Kidney glomerular epithelial cell (primary cell): ENCODE measurements at regions not wholly inside any gene's neighbourhood (a gene's known extent, or its start where the extent isn't known, plus 50 kb on each side); places are given as distances from the start of the nearest gene placed in this dataset.
A peak's percentile ranks its signal among the peaks of the same experiment; 100 is the strongest.
"Not testable (repeated sequence)": the region's sequence is repeated elsewhere in the genome, so short reads cannot be mapped to it uniquely, and the experiment has no call there.

Experiments
- DNase-seq: peaks from one replicate; lab custom pipeline; 2025; lab: John Stamatoyannopoulos, UW

DNA sequence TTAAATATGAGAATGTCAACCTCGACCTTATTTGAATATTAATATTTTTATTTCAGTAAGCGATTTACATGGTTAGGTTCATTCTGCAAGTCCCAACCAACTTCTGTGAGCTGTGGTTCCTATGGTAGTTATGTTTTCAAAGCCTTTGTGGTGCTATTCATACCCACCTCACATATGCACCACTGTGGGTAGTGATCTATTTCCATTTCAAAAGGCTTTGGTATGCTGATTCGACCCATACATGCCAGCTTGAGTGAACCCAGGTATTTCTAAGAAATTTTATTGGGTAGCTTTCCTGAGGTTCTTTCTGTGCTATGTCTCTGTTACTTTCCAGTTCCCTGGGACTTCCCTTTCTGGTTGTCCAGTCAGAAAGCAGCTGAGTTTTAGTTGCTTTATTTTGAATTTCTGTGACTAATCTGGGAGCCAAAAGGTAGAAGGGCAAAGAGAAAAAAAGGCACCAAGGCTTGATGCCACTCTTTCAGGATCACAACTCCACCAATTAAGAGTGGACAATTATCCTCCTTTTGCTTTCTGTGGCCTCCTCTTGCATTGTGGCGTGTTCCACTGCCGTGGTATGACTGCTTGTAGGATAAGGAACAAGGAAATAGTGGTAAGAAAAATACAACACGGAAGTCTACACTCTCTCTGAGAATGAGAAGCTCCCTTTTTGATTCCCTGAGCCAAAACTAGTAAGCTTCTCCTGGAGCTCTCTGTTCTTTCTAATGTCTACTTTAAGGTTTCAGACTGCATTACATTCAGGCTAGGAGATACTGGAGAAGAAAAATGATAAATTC is 729.1 kb downstream of the NOVA1 start:
- no peak for DNase-seq

GRCh38 chr14:25861406-25861805 is 736.4 kb downstream of the NOVA1 start:
- no peak for DNase-seq

GRCh38 chr14:25848601-25849000 is 749.2 kb downstream of the NOVA1 start:
- peak; percentile 4 for DNase-seq

- DNase-seq, result no peak
These were observed 751.6 kb downstream of the NOVA1 start for GRCh38 chr14:25846246-25846645.

DNA sequence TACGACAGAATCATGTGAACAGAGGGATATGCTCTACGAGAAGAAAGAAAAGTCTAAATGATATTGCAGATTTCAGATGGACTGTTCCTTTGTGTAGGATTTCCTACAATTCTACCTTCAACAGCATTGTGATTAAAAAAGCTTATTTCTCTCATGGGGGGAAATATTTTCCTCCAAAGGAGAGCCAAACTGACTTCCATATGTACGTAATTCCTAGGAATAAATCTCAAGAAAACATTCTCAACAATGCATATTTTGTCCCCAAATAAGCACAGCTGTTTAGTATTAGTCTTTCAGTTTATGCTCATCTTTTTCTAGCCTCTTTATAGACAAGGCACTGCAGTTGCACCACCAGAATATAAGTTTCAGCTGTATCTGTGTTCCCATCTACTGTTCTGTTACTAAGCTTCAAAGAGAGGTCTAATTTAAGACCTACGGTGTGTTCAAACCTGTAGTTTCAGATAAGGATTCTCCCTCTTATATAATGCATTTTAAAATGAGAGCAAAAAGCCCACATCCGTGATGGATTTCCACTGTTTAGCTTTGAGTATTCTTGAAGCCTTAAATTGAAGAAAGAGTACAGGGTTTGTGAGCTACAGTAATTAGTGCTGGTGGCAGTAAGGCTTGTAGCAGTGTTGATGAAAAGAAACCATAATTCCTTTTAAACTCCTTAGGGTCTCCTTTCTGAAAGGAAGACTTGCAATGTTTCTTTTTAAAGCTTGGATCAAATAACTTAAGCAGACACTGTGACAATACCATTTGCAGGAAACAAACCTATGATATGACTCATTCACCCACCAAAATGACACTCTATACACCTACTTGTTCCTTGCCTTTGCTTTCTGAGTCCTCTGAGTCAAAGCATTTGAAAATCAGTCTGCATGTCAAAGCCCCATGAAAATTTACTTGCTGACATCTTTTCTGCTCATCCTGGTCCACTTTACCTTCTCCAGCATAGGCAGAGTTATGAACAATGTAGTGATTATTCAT is 754.1 kb downstream of the NOVA1 start:
- DNase-seq, result no peak

DNA sequence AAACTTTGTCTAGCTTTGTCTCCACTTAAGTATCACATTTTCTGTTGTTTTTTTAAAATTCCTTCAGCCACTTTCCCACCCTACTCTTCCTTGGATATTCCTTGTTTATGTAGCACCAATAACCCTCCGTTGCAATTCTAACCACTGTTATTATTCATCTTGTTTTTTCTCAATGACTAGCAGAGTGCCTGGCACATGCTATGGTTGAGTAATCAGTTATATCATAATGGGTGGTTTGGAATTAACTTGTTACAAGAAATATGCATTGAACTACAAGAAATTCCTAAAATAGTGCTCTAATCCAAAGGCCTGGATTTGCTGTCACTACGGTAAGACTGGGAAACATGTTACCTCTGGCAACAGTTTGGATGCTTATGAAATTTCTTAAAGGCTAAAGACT is 756.6 kb downstream of the NOVA1 start:
- DNase-seq, result no peak

DNA sequence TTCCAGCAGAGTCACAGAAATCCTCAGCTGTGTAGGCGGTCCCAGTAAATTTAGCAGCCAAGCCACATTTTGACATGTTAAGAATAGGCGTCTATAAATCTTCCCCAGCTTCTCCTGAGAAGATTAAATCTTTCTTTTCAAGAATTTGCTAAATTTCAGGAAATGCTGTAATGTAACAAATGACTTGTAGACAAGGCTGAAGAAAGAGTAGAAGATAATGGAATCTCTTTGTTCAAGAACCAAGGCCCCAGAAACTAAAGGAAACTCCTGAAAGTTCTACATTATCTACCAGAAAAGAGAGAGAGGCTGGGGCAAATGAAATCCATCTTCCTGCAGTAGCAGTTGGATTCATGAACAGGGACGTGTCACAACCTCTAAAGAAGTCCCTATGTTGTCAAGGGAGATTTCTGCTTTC is 760.3 kb downstream of the NOVA1 start:
- no peak for DNase-seq

DNA sequence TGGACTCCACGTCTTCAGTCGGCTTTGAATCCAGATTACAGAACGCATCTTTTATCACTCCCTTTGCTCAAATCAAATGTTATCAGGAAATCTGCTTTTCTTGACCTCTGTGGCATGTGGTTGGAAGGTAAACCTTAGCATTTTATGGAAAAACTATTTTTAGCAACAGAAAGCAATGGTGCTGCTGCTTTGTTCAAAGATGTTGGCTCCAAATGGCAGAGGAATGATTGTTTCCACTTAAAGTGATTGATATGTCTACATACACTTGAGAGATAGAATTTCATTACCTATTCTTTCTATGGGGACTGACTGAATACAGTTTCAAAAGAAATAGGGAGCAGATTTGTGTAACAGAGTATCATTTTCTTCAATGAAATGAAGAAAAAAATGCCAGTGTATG is 761.2 kb downstream of the NOVA1 start:
- DNase-seq, result no peak

DNA sequence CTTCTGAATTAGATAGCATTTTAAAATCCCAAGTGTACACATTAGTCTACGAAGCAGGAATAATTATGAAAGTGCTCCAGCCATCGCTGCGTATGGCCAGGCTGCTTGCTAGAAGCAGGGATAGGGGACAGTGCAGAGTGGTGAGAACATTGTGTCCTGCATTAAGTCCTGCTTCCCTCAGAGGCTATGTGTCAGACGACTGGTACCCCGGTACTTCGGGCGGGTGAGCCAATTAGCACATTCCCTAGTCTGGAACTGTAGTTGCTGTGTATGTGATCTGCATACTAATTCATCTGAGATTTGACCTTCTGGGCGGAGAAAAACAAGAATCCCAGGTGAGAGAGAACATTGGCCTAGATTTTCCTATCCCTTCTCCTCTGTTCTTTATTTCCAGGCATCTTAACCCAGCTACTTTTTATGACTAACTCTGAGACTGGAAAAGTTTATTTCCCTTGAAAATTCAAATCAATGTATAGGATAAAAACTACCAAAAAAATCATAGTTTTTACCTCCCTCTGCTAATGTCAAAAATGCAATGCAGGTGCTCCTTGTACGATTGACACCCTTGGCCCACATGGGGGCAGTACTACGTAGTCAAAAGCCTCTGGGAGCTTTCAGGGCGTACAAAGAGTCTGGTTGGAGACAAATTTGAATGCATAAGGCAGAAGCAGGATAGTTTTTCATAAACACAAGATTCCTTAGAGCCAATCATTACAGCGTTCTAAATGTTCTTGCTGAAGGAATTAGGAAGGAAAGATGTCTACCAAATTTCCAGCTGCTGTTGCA is 764.3 kb downstream of the NOVA1 start:
- peak; percentile 25 for DNase-seq

- no peak for DNase-seq
These were observed 765.2 kb downstream of the NOVA1 start for GRCh38 chr14:25832585-25832984.

DNA sequence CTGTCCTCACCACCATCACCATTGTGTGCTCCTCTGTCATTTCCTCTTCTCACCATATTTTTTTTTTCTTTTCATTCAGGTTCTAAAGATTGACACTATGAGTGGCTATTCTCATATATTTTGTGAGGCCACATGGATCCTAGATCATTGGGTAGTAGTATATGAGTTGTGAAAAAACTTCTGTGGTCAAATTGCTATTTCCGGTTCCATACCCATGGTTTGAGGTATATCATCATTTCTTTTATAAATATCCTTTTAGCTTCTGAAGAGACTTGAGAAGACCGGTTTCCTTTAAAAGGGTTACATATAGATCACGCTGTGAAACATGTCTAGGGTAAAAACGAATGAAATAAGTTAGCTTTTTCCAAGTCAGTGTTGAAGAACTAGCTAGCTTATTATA is 769.3 kb downstream of the NOVA1 start:
- DNase-seq, result no peak

- no peak for DNase-seq
These were observed 771.7 kb downstream of the NOVA1 start for GRCh38 chr14:25826105-25826504.

- DNase-seq, result no peak
These were observed 770.4 kb upstream of the STXBP6 start for GRCh38 chr14:25820368-25820767.

DNA sequence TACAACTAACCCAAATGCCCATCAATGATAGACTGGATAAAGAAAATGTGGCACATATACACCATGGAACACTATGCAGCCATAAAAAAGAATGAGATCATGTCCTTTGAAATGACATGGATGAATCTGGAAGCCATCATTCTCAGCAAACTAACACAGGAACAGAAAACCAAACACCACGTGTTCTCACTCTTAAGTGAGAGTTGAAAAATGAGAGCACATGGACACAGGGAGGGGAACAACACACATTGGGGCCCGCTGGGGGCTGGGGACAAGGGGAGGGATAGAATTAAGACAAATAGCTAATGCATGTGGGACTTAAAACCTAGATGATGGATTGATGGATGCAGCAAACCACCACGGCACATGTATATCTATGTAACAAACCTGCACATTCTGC is 764.7 kb upstream of the STXBP6 start:
- not testable (repeated sequence) for DNase-seq

GRCh38 chr14:25803386-25804018 is 753.6 kb upstream of the STXBP6 start:
- DNase-seq, result no peak

DNA sequence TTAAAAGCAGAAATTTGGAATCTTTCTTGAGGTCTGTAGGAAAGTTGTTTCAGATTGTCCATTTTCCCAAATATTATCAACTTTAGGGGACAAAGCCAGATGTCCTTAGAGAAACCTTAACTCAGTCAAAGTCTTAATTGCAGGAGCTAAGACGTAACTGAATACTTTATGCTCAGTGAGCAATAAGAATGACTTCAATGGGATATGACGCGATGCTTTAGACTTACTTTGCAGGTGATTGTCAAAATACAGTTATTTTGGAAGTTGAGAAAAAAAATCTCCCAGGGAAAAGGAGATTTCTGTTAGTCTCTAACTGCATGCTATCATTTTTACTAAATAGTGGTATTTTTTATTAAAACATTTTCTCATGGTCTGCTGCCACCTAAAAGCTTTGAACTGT is 750.9 kb upstream of the STXBP6 start:
- no peak for DNase-seq

- no peak for DNase-seq
These were observed 738.3 kb upstream of the STXBP6 start for GRCh38 chr14:25788252-25788651.

- DNase-seq, result no peak
These were observed 716.0 kb upstream of the STXBP6 start for GRCh38 chr14:25765909-25766308.

GRCh38 chr14:25759920-25760655 is 710.1 kb upstream of the STXBP6 start:
- DNase-seq, result no peak

- DNase-seq, result no peak
These were observed 709.3 kb upstream of the STXBP6 start for GRCh38 chr14:25759256-25759655.

DNA sequence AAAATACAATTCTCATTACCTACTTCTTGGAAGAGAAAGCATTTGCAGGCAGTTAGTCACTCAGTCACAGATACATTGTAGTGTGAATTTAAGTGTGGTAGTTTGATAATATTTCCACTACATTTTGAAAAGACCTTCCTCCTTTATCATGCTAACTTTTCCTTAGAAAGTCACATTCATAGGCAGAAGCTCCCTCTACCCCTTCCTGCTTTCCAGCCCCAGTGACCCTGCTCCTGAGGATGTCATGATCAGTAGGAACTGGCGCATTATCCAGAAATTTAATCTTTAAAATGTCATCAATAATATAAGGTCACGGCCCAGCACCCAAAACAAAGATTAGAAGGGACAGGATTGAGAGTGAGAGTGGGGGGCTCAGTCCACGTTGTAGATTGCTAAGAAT is 707.4 kb upstream of the STXBP6 start:
- no peak for DNase-seq
